Suprapubic skin (tissue), 4 donors: ENCODE measurements at regions not wholly inside any gene's neighbourhood (a gene's known extent, or its start where the extent isn't known, plus 50 kb on each side); places are given as distances from the start of the nearest gene placed in this dataset.

ENCODE experiments used
- CTCF ChIP-seq, 2 donors: fragments of 200-600 bp in 1 of 2; fragments of 450-650 bp in 1 of 2; sonication (generic) in 1 of 2; IDR thresholded peaks; one replicate each; pipeline ENCODE4 v1.5.1; 2016 to 2019; ENCODE audit warnings: antibody characterized with exemption in 2 of 2, mild to moderate bottlenecking in 1 of 2, moderate library complexity in 1 of 2
- POLR2A ChIP-seq, 2 donors: fragments of 450-650 bp; IDR thresholded peaks; one replicate each; pipeline ENCODE4 v1.6.1; 2017; ENCODE audit warnings: antibody characterized with exemption in 2 of 2, mild to moderate bottlenecking in 2 of 2, moderate library complexity in 2 of 2
- POLR2AphosphoS5 ChIP-seq, 3 donors: sonication (generic); formaldehyde crosslinking; IDR thresholded peaks; one replicate each; pipeline ENCODE4 v1.6.1; 2017; ENCODE audit warnings: antibody characterized with exemption in 3 of 3

- TF ChIP-seq CTCF (IDR thresholded peaks at IDR 0.05), result no peak
- TF ChIP-seq POLR2A (IDR thresholded peaks at IDR 0.05), result no peak
- TF ChIP-seq POLR2AphosphoS5 (IDR thresholded peaks at IDR 0.05), result no peak
Measured at GRCh38 chr3:20846066-20846465, 660.1 kb upstream of the SGO1 start.
